ENCODE measurements at regions not wholly inside any gene's neighbourhood (a gene's known extent, or its start where the extent isn't known, plus 50 kb on each side); places are given as distances from the start of the nearest gene placed in this dataset.

- H3K27me3 ChIP-seq (ENCODE audit: control insufficient read depth, insufficient read depth, low read length, poor library complexity, severe bottlenecking): no peaks in the 10 kb centered on the region
- H3K4me3 ChIP-seq (ENCODE audit: low read length): no peak overlapping the region
- H3K4me1 Mint-ChIP-seq: no peaks in the 10 kb centered on the region
- H3K9me3 Mint-ChIP-seq: no peaks in the 10 kb centered on the region
- H3K9ac ChIP-seq (ENCODE audit: extremely low read depth, low read length, poor library complexity, severe bottlenecking): no peak overlapping the region
- H3K36me3 Mint-ChIP-seq (ENCODE audit: low read depth): no peaks in the 10 kb centered on the region
- H3K9me3 ChIP-seq (ENCODE audit: control insufficient read depth, low read length): no peaks in the 10 kb centered on the region
- no peak for TF ChIP-seq CTCF (conservative IDR thresholded peaks at IDR 0.05)
- H3K4me1 ChIP-seq (ENCODE audit: control insufficient read depth, insufficient read depth, low read length): no peaks in the 10 kb centered on the region
- no peak for DNase-seq
- H3K27me3 Mint-ChIP-seq (ENCODE audit: insufficient read depth): no peaks in the 10 kb centered on the region
- peak overlapping the region; percentile 79 for H3K27ac ChIP-seq (ENCODE audit: low read depth, low read length)
- no peaks in the 10 kb centered on the region for H3K36me3 ChIP-seq (ENCODE audit: control insufficient read depth, insufficient read depth, low read length)
- 87 to 88% methylated on average over 8 to 9 of the region's 9 CpGs for WGBS, 2 experiments (ENCODE audit: insufficient coverage in 1 of 2, insufficient read length in 1 of 2)
- H3K27ac Mint-ChIP-seq: no peak overlapping the region
- H3K4me3 Mint-ChIP-seq: no peak overlapping the region
Observed at GRCh38 chr3:13243586-13243985, 170.4 kb upstream of the IQSEC1 start.

GRCh38 chr3:13242364-13242737 lies 169.1 kb upstream of the IQSEC1 start:
- H3K27ac ChIP-seq (ENCODE audit: low read depth, low read length): no peak overlapping the region
- Mint-ChIP-seq H3K9me3 (no peaks in the 10 kb centered on the region), H3K27ac (no peak overlapping the region), H3K4me1 (no peaks in the 10 kb centered on the region), H3K36me3 (ENCODE audit: low read depth) (no peaks in the 10 kb centered on the region), H3K27me3 (ENCODE audit: insufficient read depth) (no peaks in the 10 kb centered on the region), H3K4me3 (no peak overlapping the region)
- H3K4me3 ChIP-seq (ENCODE audit: low read length): no peak overlapping the region
- no peak overlapping the region for H3K9ac ChIP-seq (ENCODE audit: extremely low read depth, low read length, poor library complexity, severe bottlenecking)
- WGBS, 2 experiments (ENCODE audit: insufficient coverage in 1 of 2, insufficient read length in 1 of 2): 92 to 98% methylated on average over 6 to 8 of the region's 8 CpGs
- DNase-seq: no peak
- H3K9me3 ChIP-seq (ENCODE audit: control insufficient read depth, low read length): no peaks in the 10 kb centered on the region
- H3K36me3 ChIP-seq (ENCODE audit: control insufficient read depth, insufficient read depth, low read length): no peaks in the 10 kb centered on the region
- H3K27me3 ChIP-seq (ENCODE audit: control insufficient read depth, insufficient read depth, low read length, poor library complexity, severe bottlenecking): no peaks in the 10 kb centered on the region
- no peaks in the 10 kb centered on the region for H3K4me1 ChIP-seq (ENCODE audit: control insufficient read depth, insufficient read depth, low read length)
- no peak for TF ChIP-seq CTCF (conservative IDR thresholded peaks at IDR 0.05)

- Histone ChIP-seq H3K4me3 (ENCODE audit: low read length) (no peak overlapping the region), H3K9ac (ENCODE audit: extremely low read depth, low read length, poor library complexity, severe bottlenecking) (no peak overlapping the region), H3K4me1 (ENCODE audit: control insufficient read depth, insufficient read depth, low read length) (no peaks in the 10 kb centered on the region), H3K27me3 (ENCODE audit: control insufficient read depth, insufficient read depth, low read length, poor library complexity, severe bottlenecking) (no peaks in the 10 kb centered on the region), H3K27ac (ENCODE audit: low read depth, low read length) (no peak overlapping the region), H3K9me3 (ENCODE audit: control insufficient read depth, low read length) (no peaks in the 10 kb centered on the region), H3K36me3 (ENCODE audit: control insufficient read depth, insufficient read depth, low read length) (no peaks in the 10 kb centered on the region)
- Mint-ChIP-seq H3K9me3 (no peaks in the 10 kb centered on the region), H3K27me3 (ENCODE audit: insufficient read depth) (no peaks in the 10 kb centered on the region), H3K36me3 (ENCODE audit: low read depth) (no peaks in the 10 kb centered on the region), H3K27ac (no peak overlapping the region), H3K4me3 (no peak overlapping the region), H3K4me1 (no peaks in the 10 kb centered on the region)
- peak; percentile 36 for TF ChIP-seq CTCF (conservative IDR thresholded peaks at IDR 0.05)
- no peak for DNase-seq
- 92 to 97% methylated on average over 9 to 17 of the region's 18 CpGs for WGBS, 2 experiments (ENCODE audit: insufficient coverage in 1 of 2, insufficient read length in 1 of 2)
Observed at GRCh38 chr3:13241621-13242363, 168.6 kb upstream of the IQSEC1 start.

All from endodermal cell (in vitro differentiated cells).